ENCODE measurements at regions not wholly inside any gene's neighbourhood (a gene's known extent, or its start where the extent isn't known, plus 50 kb on each side); places are given as distances from the start of the nearest gene placed in this dataset.

DNA sequence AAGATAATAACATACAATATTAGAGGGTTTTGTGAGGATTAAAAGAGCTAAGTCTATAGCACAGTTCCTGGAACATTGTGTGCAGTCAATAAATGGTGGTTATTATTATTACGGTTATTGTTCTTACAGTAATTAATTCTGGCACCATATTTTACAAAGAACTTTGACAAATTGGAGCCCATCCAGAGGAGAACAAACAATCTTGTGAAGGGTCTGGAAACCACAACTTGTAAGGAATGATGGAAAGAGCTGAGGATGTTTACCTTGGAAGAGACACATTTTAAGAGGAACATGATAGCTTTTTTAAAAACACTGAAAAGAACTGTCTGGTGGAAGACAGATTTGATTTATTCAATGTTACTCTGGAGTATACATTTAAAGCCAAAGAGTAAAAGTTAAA is 150.5 kb upstream of the KRR1 start:
- no peaks in the 10 kb centered on the region for H3K36me3 ChIP-seq (replicated peaks)
- TF ChIP-seq, protein P1, sequence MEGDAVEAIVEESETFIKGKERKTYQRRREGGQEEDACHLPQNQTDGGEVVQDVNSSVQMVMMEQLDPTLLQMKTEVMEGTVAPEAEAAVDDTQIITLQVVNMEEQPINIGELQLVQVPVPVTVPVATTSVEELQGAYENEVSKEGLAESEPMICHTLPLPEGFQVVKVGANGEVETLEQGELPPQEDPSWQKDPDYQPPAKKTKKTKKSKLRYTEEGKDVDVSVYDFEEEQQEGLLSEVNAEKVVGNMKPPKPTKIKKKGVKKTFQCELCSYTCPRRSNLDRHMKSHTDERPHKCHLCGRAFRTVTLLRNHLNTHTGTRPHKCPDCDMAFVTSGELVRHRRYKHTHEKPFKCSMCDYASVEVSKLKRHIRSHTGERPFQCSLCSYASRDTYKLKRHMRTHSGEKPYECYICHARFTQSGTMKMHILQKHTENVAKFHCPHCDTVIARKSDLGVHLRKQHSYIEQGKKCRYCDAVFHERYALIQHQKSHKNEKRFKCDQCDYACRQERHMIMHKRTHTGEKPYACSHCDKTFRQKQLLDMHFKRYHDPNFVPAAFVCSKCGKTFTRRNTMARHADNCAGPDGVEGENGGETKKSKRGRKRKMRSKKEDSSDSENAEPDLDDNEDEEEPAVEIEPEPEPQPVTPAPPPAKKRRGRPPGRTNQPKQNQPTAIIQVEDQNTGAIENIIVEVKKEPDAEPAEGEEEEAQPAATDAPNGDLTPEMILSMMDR (IDR thresholded peaks at IDR 0.05; ENCODE audit: low read depth, low read length, missing control alignments), result no peak
- no peaks in the 10 kb centered on the region for H3K27me3 ChIP-seq (replicated peaks)
- DNase-seq, result no peak
- in situ Hi-C loops (cut with HindIII; ENCODE audit: low pct_ligation_motif_present, low sequenced_read_pairs), result no loop called here
- no peak overlapping the region for H3K4me3 ChIP-seq (ENCODE audit: low read depth, low read length)
- peak overlapping the region; percentile 71 for H3K27ac ChIP-seq

DNA sequence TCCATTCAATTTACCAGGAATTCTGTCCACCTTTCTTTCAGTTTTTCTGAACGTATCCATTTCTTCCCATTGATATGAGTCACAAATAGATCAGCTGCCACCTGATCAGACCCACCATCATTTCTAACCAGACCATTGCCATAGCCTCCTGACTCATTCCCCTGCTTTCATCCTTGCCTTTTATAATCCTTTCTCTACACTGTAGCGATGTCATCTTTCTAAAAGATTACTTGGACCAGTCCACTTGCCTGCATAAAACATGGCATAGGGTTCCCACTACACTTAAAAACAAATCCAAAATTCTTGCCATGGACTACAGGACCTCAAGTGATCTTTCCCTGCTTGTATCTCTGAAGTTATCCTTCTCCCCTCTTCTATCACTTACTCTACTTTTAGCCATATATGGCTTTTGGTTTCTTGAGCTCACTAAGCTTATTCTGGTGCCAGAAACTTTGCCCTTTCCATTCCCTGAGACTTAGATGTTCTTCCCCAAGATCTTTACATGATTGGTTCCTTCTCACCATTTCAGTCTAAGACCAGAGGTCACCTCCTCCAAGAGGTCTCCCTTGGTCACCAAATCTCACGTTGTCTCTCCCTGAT is 149.5 kb upstream of the KRR1 start:
- Histone ChIP-seq H3K36me3 (replicated peaks) (no peaks in the 10 kb centered on the region), H3K27ac (peak overlapping the region; percentile 71), H3K4me3 (ENCODE audit: low read depth, low read length) (no peak overlapping the region), H3K27me3 (replicated peaks) (no peaks in the 10 kb centered on the region)
- in situ Hi-C loops (cut with HindIII; ENCODE audit: low pct_ligation_motif_present, low sequenced_read_pairs), result no loop called here
- DNase-seq, result no peak
- TF ChIP-seq, protein P1 (IDR thresholded peaks at IDR 0.05; ENCODE audit: low read depth, low read length, missing control alignments), result no peak

DNA sequence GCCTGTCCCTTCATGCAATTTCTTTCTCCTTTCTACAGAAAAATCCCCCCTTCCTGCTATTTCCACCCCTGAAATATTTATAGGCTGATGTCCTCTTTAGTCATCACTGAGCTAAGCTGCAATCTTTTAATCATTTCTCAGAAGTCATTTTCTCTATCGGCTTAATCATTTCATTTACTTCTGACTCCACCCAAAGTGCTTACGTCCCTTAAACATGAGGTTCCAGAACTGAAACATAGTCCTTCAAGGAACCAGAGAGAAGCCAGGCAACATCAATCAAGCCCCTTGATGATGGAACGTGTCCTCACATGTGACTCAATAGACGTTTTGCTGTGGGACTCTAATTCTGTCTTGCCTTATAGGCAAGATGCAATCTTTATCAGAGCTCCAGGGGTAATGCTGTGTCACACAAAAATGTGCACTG is 148.7 kb upstream of the KRR1 start:
- peak; percentile 56 for DNase-seq
- H3K36me3 ChIP-seq (replicated peaks), result no peaks in the 10 kb centered on the region
- no peaks in the 10 kb centered on the region for H3K27me3 ChIP-seq (replicated peaks)
- TF ChIP-seq, protein P1 (IDR thresholded peaks at IDR 0.05; ENCODE audit: low read depth, low read length, missing control alignments), result no peak
- peak overlapping the region; percentile 71 for H3K27ac ChIP-seq
- in situ Hi-C loops (cut with HindIII; ENCODE audit: low pct_ligation_motif_present, low sequenced_read_pairs), result no loop called here
- no peak overlapping the region for H3K4me3 ChIP-seq (ENCODE audit: low read depth, low read length)

DNA sequence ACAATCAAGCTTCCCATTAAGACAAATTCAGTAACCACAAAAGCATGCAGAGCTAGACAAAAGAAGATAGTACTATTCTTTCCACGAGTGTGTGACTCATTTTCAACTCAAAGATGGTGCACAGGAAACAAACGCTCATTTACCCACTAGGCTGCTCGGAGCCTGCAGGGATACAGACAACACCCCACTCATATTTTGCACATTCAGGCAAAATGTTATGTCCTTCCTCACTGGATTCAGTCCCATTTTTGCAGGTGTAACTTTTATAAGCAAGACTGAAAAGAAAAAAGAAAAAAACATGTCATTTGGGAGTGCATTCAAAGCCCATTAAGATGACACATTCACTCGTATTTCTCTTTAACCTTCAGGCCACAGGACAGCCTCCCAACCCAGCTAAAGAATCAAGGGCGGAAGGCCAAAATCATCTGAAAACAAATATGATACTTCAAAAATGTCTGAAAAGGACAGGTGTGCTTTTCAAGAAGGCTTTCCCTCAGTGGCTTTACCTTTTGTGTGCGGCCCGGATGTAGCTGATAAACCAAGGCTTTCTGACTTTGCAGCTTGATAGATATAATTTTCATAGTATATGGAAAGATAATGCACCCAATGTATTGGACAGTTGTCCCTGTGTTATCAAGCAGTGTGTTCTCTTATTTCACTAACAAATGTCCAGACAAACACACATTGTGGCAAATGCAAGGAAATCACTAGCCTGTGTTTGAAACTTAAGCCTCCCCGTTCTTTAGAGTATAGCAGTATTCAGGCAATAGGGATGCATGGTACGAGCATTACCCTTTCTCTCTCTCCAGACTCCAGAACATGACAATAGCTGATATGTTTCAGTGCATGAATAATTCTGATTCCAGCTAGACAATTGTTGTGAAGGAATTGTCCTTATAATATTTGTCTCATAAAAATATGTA is 147.8 kb upstream of the KRR1 start:
- H3K4me3 ChIP-seq (ENCODE audit: low read depth, low read length), result no peak overlapping the region
- peak; percentile 76 for DNase-seq
- H3K36me3 ChIP-seq (replicated peaks), result no peaks in the 10 kb centered on the region
- no peaks in the 10 kb centered on the region for H3K27me3 ChIP-seq (replicated peaks)
- in situ Hi-C loops (cut with HindIII; ENCODE audit: low pct_ligation_motif_present, low sequenced_read_pairs), result no loop called here
- TF ChIP-seq, protein P1 (IDR thresholded peaks at IDR 0.05; ENCODE audit: low read depth, low read length, missing control alignments), result no peak
- peak overlapping the region; percentile 71 for H3K27ac ChIP-seq

DNA sequence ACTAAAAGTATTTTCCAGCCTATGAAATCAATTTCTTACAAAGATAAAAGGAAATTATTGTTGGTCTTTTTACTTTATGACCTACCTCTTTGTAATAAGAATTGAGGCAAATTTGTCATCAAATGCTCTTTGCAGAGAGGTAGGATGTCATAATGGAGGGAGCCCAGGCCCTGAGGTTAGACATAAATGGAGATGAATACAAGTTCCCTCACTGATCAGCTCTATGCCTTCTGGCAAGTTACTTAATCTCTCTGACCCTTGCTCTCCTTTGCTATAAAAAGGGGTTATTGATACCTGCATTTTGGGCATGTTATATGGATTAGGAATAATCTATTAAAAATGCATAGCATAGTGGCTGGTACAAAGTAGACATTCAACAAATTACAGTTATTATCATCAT is 146.9 kb upstream of the KRR1 start:
- TF ChIP-seq, protein P1 (IDR thresholded peaks at IDR 0.05; ENCODE audit: low read depth, low read length, missing control alignments), result no peak
- in situ Hi-C loops (cut with HindIII; ENCODE audit: low pct_ligation_motif_present, low sequenced_read_pairs), result no loop called here
- H3K4me3 ChIP-seq (ENCODE audit: low read depth, low read length), result no peak overlapping the region
- H3K27ac ChIP-seq, result peak overlapping the region; percentile 71
- H3K27me3 ChIP-seq (replicated peaks), result no peaks in the 10 kb centered on the region
- no peaks in the 10 kb centered on the region for H3K36me3 ChIP-seq (replicated peaks)
- no peak for DNase-seq
